Sigmoid colon (tissue), 4 donors: ENCODE measurements at regions not wholly inside any gene's neighbourhood (a gene's known extent, or its start where the extent isn't known, plus 50 kb on each side); places are given as distances from the start of the nearest gene placed in this dataset.

Experiments
- EP300 ChIP-seq, 4 donors: sonication (generic); formaldehyde crosslinking; IDR thresholded peaks; one replicate each; pipeline ENCODE4 v1.6.1; 2017; ENCODE audit warnings: antibody characterized with exemption in 4 of 4
- TF ChIP-seq, protein P1 (sequence below), 4 experiments: fragments of 450-650 bp in 3 of 4; fragments of 200-600 bp in 1 of 4; IDR thresholded peaks; one replicate each; pipeline ENCODE4 v1.5.1; 2016 to 2019; ENCODE audit warnings: antibody characterized with exemption in 4 of 4, mild to moderate bottlenecking in 3 of 4, moderate library complexity in 2 of 4

GRCh38 chr7:47078241-47078640 is 503.7 kb downstream of the TNS3 start:
- TF ChIP-seq, protein P1, sequence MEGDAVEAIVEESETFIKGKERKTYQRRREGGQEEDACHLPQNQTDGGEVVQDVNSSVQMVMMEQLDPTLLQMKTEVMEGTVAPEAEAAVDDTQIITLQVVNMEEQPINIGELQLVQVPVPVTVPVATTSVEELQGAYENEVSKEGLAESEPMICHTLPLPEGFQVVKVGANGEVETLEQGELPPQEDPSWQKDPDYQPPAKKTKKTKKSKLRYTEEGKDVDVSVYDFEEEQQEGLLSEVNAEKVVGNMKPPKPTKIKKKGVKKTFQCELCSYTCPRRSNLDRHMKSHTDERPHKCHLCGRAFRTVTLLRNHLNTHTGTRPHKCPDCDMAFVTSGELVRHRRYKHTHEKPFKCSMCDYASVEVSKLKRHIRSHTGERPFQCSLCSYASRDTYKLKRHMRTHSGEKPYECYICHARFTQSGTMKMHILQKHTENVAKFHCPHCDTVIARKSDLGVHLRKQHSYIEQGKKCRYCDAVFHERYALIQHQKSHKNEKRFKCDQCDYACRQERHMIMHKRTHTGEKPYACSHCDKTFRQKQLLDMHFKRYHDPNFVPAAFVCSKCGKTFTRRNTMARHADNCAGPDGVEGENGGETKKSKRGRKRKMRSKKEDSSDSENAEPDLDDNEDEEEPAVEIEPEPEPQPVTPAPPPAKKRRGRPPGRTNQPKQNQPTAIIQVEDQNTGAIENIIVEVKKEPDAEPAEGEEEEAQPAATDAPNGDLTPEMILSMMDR (IDR thresholded peaks at IDR 0.05): no peak
- no peak for TF ChIP-seq EP300 (IDR thresholded peaks at IDR 0.05)
